Karpas-422 (cell line): ENCODE measurements at regions not wholly inside any gene's neighbourhood (a gene's known extent, or its start where the extent isn't known, plus 50 kb on each side); places are given as distances from the start of the nearest gene placed in this dataset.

Experiments used
- DNase-seq: peaks from one replicate; pipeline ENCODE4 v3.0.0-alpha.2; 2015
- H2AFZ ChIP-seq: fragments of 200-600 bp; sonication (generic); 2 replicates; pipeline ENCODE4 v1.6.1; 2014; ENCODE audit warnings: antibody characterized with exemption, low read length, mixed read lengths
- H3K27ac ChIP-seq: fragments of 200-600 bp; sonication (generic); 2 replicates; pipeline ENCODE4 v1.5.1; 2014; ENCODE audit warnings: mild to moderate bottlenecking, low read length, moderate library complexity
- H3K27me3 ChIP-seq: fragments of 200-600 bp; sonication (generic); 2 replicates; pipeline ENCODE4 v1.6.1; 2014; ENCODE audit warnings: low read length, mixed read lengths
- H3K36me3 ChIP-seq: fragments of 200-600 bp; sonication (generic); 2 replicates; pipeline ENCODE4 v1.6.1; 2014; ENCODE audit warnings: low read length, mixed read lengths; ENCODE audit not compliant: insufficient read depth
- H3K4me1 ChIP-seq: fragments of 200-600 bp; sonication (generic); 2 replicates; pipeline ENCODE4 v1.6.1; 2014; ENCODE audit warnings: mild to moderate bottlenecking, low read length, mixed read lengths
- H3K4me2 ChIP-seq: fragments of 200-600 bp; sonication (generic); 2 replicates; pipeline ENCODE4 v1.6.1; 2014; ENCODE audit warnings: low read length, low read depth, mild to moderate bottlenecking; ENCODE audit not compliant: poor library complexity, severe bottlenecking
- H3K4me3 ChIP-seq: fragments of 200-600 bp; sonication (generic); 2 replicates; pipeline ENCODE4 v1.5.1; 2014; ENCODE audit warnings: mild to moderate bottlenecking, antibody characterized with exemption, low read length, mixed read lengths
- H3K79me2 ChIP-seq: fragments of 200-600 bp; sonication (generic); 2 replicates; pipeline ENCODE4 v1.6.1; 2014; ENCODE audit warnings: mild to moderate bottlenecking, low read length, mixed read lengths
- H3K9ac ChIP-seq: fragments of 200-600 bp; sonication (generic); 2 replicates; pipeline ENCODE4 v1.6.0; 2014; ENCODE audit warnings: low read length
- H3K9me2 ChIP-seq: fragments of 200-600 bp; sonication (generic), shearing (Covaris generic); replicated peaks from 2 replicates; pipeline ENCODE4 v1.6.0; 2014; ENCODE audit warnings: mild to moderate bottlenecking, low read length, moderate library complexity; ENCODE audit not compliant: insufficient read depth
- H3K9me3 ChIP-seq: fragments of 300-700, 200-600 bp; sonication (generic); 2 replicates; pipeline ENCODE4 v1.6.1; 2014; ENCODE audit warnings: low read length, mixed read lengths
- H4K20me1 ChIP-seq: fragments of 200-600 bp; sonication (generic); 2 replicates; pipeline ENCODE4 v1.6.1; 2014; ENCODE audit warnings: mild to moderate bottlenecking, antibody characterized with exemption, low read length, low read depth; ENCODE audit not compliant: insufficient read depth

DNA sequence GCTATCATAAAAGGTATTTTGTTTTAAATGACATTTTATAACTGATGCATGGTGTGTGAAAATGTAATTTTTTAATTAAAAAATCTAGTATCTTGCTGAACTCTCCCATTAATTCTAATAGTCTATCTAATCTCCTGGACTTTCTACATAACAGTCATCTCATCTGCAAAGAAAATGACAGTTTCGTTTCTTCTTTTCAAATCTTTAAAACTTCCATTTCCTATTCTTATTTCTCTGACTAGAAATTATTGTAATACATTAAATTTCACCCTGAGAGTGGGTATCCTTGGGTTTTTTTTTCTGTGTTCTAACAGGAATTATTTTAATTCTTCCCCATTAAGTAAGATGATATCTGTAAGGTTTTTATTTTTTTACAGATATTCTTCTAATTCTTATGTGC, 120.1 kb downstream of the KCNF1 start:
- no peaks in the 10 kb centered on the region for H3K9me2 ChIP-seq
- H3K9me3 ChIP-seq, result no peaks in the 10 kb centered on the region
- no peaks in the 10 kb centered on the region for H3K27me3 ChIP-seq
- no peaks in the 10 kb centered on the region for H4K20me1 ChIP-seq
- no peak overlapping the region for H3K27ac ChIP-seq
- H3K4me1 ChIP-seq, result no peaks in the 10 kb centered on the region
- no peak for DNase-seq
- H3K9ac ChIP-seq, result no peak overlapping the region
- no peak overlapping the region for H2AFZ ChIP-seq
- no peak overlapping the region for H3K4me3 ChIP-seq
- H3K36me3 ChIP-seq, result no peaks in the 10 kb centered on the region
- H3K79me2 ChIP-seq, result no peaks in the 10 kb centered on the region
- H3K4me2 ChIP-seq, result no peak overlapping the region

- Histone ChIP-seq H3K9me2 (no peaks in the 10 kb centered on the region), H3K4me2 (no peak overlapping the region), H4K20me1 (no peaks in the 10 kb centered on the region), H3K36me3 (no peaks in the 10 kb centered on the region), H3K27me3 (no peaks in the 10 kb centered on the region), H3K79me2 (no peaks in the 10 kb centered on the region), H3K9me3 (no peaks in the 10 kb centered on the region), H3K9ac (no peak overlapping the region), H3K27ac (no peak overlapping the region), H3K4me1 (no peaks in the 10 kb centered on the region), H2AFZ (no peak overlapping the region), H3K4me3 (no peak overlapping the region)
- no peak for DNase-seq
Measured at GRCh38 chr2:11032396-11032795, 120.7 kb downstream of the KCNF1 start.

GRCh38 chr2:11033114-11033513, 121.4 kb downstream of the KCNF1 start:
- H3K36me3 ChIP-seq, result no peaks in the 10 kb centered on the region
- H3K9ac ChIP-seq, result no peak overlapping the region
- no peaks in the 10 kb centered on the region for H3K9me3 ChIP-seq
- no peak overlapping the region for H3K4me2 ChIP-seq
- H3K9me2 ChIP-seq, result no peaks in the 10 kb centered on the region
- no peaks in the 10 kb centered on the region for H3K27me3 ChIP-seq
- H3K79me2 ChIP-seq, result no peaks in the 10 kb centered on the region
- H4K20me1 ChIP-seq, result no peaks in the 10 kb centered on the region
- no peak overlapping the region for H3K27ac ChIP-seq
- H2AFZ ChIP-seq, result no peak overlapping the region
- no peak overlapping the region for H3K4me3 ChIP-seq
- H3K4me1 ChIP-seq, result no peaks in the 10 kb centered on the region
- no peak for DNase-seq

GRCh38 chr2:11038641-11039040, 116.6 kb upstream of the SLC66A3 start:
- Histone ChIP-seq H2AFZ (no peak overlapping the region), H3K79me2 (no peaks in the 10 kb centered on the region), H3K9me3 (no peaks in the 10 kb centered on the region), H3K4me2 (no peak overlapping the region), H3K4me1 (no peaks in the 10 kb centered on the region), H3K9ac (no peak overlapping the region), H3K9me2 (no peaks in the 10 kb centered on the region), H4K20me1 (no peaks in the 10 kb centered on the region), H3K27ac (no peak overlapping the region), H3K36me3 (no peaks in the 10 kb centered on the region), H3K27me3 (no peaks in the 10 kb centered on the region), H3K4me3 (no peak overlapping the region)
- no peak for DNase-seq

DNA sequence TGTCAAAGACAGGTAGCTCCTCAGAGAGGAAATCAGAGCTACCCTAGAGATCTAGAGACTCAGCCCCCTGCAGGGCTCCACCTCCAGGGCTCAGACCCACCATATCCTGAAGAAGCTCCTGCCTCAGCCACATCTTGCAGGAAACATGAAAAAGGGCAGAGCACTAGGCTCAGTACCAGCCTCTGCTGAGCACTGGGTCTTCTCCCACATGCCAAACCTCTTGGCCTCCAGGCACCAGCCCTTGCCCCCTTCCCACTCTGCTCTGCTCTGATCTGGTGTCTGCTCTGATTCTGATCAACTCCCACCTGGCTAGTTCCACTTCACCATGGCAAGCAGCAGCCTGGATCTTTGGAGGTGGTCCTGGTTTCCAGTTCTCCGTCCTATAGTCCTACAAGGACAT, 114.3 kb upstream of the SLC66A3 start:
- no peaks in the 10 kb centered on the region for H3K4me1 ChIP-seq
- DNase-seq, result no peak
- H3K27ac ChIP-seq, result no peak overlapping the region
- no peak overlapping the region for H3K9ac ChIP-seq
- peaks cover 4% of the 10 kb centered on the region; the same call in 1 of the 2 replicates for H3K27me3 ChIP-seq
- no peaks in the 10 kb centered on the region for H3K9me3 ChIP-seq
- H3K79me2 ChIP-seq, result no peaks in the 10 kb centered on the region
- H2AFZ ChIP-seq, result no peak overlapping the region
- H3K4me3 ChIP-seq, result no peak overlapping the region
- H3K9me2 ChIP-seq, result no peaks in the 10 kb centered on the region
- H4K20me1 ChIP-seq, result no peaks in the 10 kb centered on the region
- H3K36me3 ChIP-seq, result no peaks in the 10 kb centered on the region
- H3K4me2 ChIP-seq, result no peak overlapping the region

DNA sequence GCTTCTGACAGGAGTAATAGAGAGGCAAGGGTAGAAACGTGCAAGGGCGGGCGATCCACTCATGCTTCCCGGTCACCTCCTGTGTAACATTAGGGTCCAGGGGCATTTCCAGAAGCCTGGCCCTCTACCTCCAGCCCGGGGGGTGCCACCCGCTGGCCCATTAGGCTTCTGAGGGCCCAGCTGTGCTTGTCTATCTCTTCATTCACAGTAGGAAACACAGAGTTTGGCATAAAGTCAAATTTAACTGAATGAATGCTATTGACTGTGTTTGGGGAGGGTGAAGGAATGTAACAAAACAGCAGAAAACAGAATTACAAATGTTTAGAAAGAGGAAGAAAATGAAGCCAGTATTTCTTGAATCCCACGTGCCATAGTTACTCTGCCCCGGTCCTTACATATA, 112.4 kb upstream of the SLC66A3 start:
- H3K27ac ChIP-seq, result no peak overlapping the region
- no peak overlapping the region for H3K4me2 ChIP-seq
- no peak overlapping the region for H3K9ac ChIP-seq
- H3K4me3 ChIP-seq, result no peak overlapping the region
- peaks cover 4% of the 10 kb centered on the region; the same call in 1 of the 2 replicates for H3K27me3 ChIP-seq
- no peaks in the 10 kb centered on the region for H3K9me2 ChIP-seq
- H3K9me3 ChIP-seq, result no peaks in the 10 kb centered on the region
- no peak overlapping the region for H2AFZ ChIP-seq
- H3K4me1 ChIP-seq, result no peaks in the 10 kb centered on the region
- no peaks in the 10 kb centered on the region for H3K79me2 ChIP-seq
- no peaks in the 10 kb centered on the region for H4K20me1 ChIP-seq
- H3K36me3 ChIP-seq, result no peaks in the 10 kb centered on the region
- DNase-seq, result no peak

GRCh38 chr2:11043245-11043644, 112.0 kb upstream of the SLC66A3 start:
- H3K79me2 ChIP-seq, result no peaks in the 10 kb centered on the region
- H4K20me1 ChIP-seq, result no peaks in the 10 kb centered on the region
- no peak for DNase-seq
- no peaks in the 10 kb centered on the region for H3K36me3 ChIP-seq
- H3K9me2 ChIP-seq, result no peaks in the 10 kb centered on the region
- no peak overlapping the region for H3K27ac ChIP-seq
- H3K4me2 ChIP-seq, result no peak overlapping the region
- no peak overlapping the region for H2AFZ ChIP-seq
- H3K9me3 ChIP-seq, result no peaks in the 10 kb centered on the region
- no peaks in the 10 kb centered on the region for H3K4me1 ChIP-seq
- H3K9ac ChIP-seq, result no peak overlapping the region
- H3K4me3 ChIP-seq, result no peak overlapping the region
- peaks cover 4% of the 10 kb centered on the region; the same call in 1 of the 2 replicates for H3K27me3 ChIP-seq

- no peaks in the 10 kb centered on the region for H3K9me3 ChIP-seq
- H3K4me2 ChIP-seq, result no peak overlapping the region
- H3K9me2 ChIP-seq, result no peaks in the 10 kb centered on the region
- no peaks in the 10 kb centered on the region for H4K20me1 ChIP-seq
- no peak overlapping the region for H3K4me3 ChIP-seq
- peaks cover 4% of the 10 kb centered on the region; the same call in 1 of the 2 replicates for H3K27me3 ChIP-seq
- no peaks in the 10 kb centered on the region for H3K4me1 ChIP-seq
- DNase-seq, result no peak
- H3K27ac ChIP-seq, result no peak overlapping the region
- no peak overlapping the region for H2AFZ ChIP-seq
- no peak overlapping the region for H3K9ac ChIP-seq
- H3K36me3 ChIP-seq, result no peaks in the 10 kb centered on the region
- no peaks in the 10 kb centered on the region for H3K79me2 ChIP-seq
Measured at GRCh38 chr2:11044201-11044600, 111.1 kb upstream of the SLC66A3 start.

DNA sequence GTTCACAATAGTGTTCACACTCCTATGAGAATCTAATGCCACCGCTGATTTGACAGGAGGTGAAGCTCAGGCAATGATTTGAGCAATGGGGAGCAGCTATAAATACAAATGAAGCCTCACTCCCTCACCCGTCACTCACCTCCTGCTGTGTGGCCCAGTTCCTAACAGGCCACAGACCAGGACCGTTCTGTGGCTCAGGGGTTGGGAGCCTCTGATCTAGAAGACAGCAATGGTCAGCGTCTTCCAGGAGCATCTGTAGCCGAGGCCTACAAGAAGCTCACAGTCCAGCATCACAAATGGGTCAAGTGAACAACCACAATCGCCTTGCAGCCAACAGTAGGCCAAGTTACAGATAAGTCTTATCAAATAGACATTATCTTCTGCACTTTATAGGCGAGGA, 110.0 kb upstream of the SLC66A3 start:
- H4K20me1 ChIP-seq, result no peaks in the 10 kb centered on the region
- H3K9me2 ChIP-seq, result no peaks in the 10 kb centered on the region
- no peak overlapping the region for H3K27ac ChIP-seq
- no peaks in the 10 kb centered on the region for H3K79me2 ChIP-seq
- no peak for DNase-seq
- no peak overlapping the region for H3K9ac ChIP-seq
- no peak overlapping the region for H3K4me2 ChIP-seq
- no peaks in the 10 kb centered on the region for H3K4me1 ChIP-seq
- H3K9me3 ChIP-seq, result no peaks in the 10 kb centered on the region
- peaks cover 4% of the 10 kb centered on the region; the same call in 1 of the 2 replicates for H3K27me3 ChIP-seq
- no peaks in the 10 kb centered on the region for H3K36me3 ChIP-seq
- H2AFZ ChIP-seq, result no peak overlapping the region
- no peak overlapping the region for H3K4me3 ChIP-seq
